H9 (cell line): ENCODE measurements at regions not wholly inside any gene's neighbourhood (a gene's known extent, or its start where the extent isn't known, plus 50 kb on each side); places are given as distances from the start of the nearest gene placed in this dataset.

Experiments used
- DNase-seq: peaks from one replicate; pipeline ENCODE4 v3.0.0-alpha.2; 2017
- H2AFZ ChIP-seq: one replicate; pipeline ENCODE4 v1.6.1; 2013; ENCODE audit warnings: mild to moderate bottlenecking, low read length, control low read depth, moderate library complexity
- H2AK5ac ChIP-seq: 2 replicates; pipeline ENCODE4 v1.6.1; 2013; ENCODE audit warnings: low read length, control low read depth, mixed read lengths; ENCODE audit not compliant: insufficient read length
- H2BK120ac ChIP-seq: one replicate; pipeline ENCODE4 v1.6.1; 2013; ENCODE audit warnings: low read depth, mild to moderate bottlenecking, low read length, control low read depth, inconsistent platforms; ENCODE audit not compliant: poor library complexity, severe bottlenecking
- H2BK12ac ChIP-seq: 2 replicates; pipeline ENCODE4 v1.6.1; 2013; ENCODE audit warnings: low read length, control low read depth, mixed read lengths, low read depth; ENCODE audit not compliant: insufficient read length
- H2BK15ac ChIP-seq: 2 replicates; pipeline ENCODE4 v1.6.1; 2013; ENCODE audit warnings: low read depth, low read length, control low read depth
- H2BK20ac ChIP-seq: one replicate; pipeline ENCODE4 v1.6.1; 2013; ENCODE audit warnings: low read depth, mild to moderate bottlenecking, low read length, control low read depth, inconsistent platforms; ENCODE audit not compliant: poor library complexity, severe bottlenecking
- H2BK5ac ChIP-seq: 2 replicates; pipeline ENCODE4 v1.6.1; 2013; ENCODE audit warnings: low read length, control low read depth, mixed read lengths; ENCODE audit not compliant: insufficient read length
- H3K14ac ChIP-seq: 2 replicates; pipeline ENCODE4 v1.6.1; 2013; ENCODE audit warnings: low read length, control low read depth; ENCODE audit not compliant: insufficient read depth
- H3K18ac ChIP-seq: 2 replicates; pipeline ENCODE4 v1.6.1; 2013; ENCODE audit warnings: low read depth, mild to moderate bottlenecking, mixed read lengths, low read length, control low read depth; ENCODE audit not compliant: insufficient read length
- H3K23ac ChIP-seq: 2 replicates; pipeline ENCODE4 v1.6.1; 2013; ENCODE audit warnings: low read length, control low read depth, mixed read lengths, low read depth; ENCODE audit not compliant: insufficient read length
- H3K23me2 ChIP-seq: 2 replicates; pipeline ENCODE4 v1.6.1; 2013; ENCODE audit warnings: low read depth, mild to moderate bottlenecking, mixed read lengths, low read length, control low read depth; ENCODE audit not compliant: insufficient read length, poor library complexity, severe bottlenecking
- H3K27ac ChIP-seq: 2 replicates; pipeline ENCODE4 v1.5.1; 2013; ENCODE audit warnings: low read length, control low read depth, mixed read lengths, low read depth; ENCODE audit not compliant: insufficient read length
- H3K27me3 ChIP-seq: 2 replicates; pipeline ENCODE4 v1.6.1; 2013; ENCODE audit warnings: low read length, control low read depth, inconsistent platforms; ENCODE audit not compliant: insufficient read depth
- H3K4ac ChIP-seq: 2 replicates; pipeline ENCODE4 v1.6.1; 2013; ENCODE audit warnings: low read depth, mild to moderate bottlenecking, control low read depth, inconsistent platforms, low read length, moderate library complexity
- H3K4me1 ChIP-seq: 2 replicates; pipeline ENCODE4 v1.6.1; 2013; ENCODE audit warnings: low read length, control low read depth, inconsistent platforms; ENCODE audit not compliant: insufficient read depth
- H3K4me2 ChIP-seq: 2 replicates; pipeline ENCODE4 v1.6.1; 2013; ENCODE audit warnings: low read length, control low read depth, mixed read lengths; ENCODE audit not compliant: insufficient read length, insufficient read depth
- H3K56ac ChIP-seq: 2 replicates; pipeline ENCODE4 v1.6.1; 2013; ENCODE audit warnings: low read depth, mild to moderate bottlenecking, mixed read lengths, low read length, control low read depth; ENCODE audit not compliant: insufficient read length
- H3K79me1 ChIP-seq: 2 replicates; pipeline ENCODE4 v1.6.1; 2013; ENCODE audit warnings: low read depth, mild to moderate bottlenecking, moderate library complexity, low read length, control low read depth, inconsistent platforms; ENCODE audit not compliant: insufficient read depth, poor library complexity, severe bottlenecking
- H3K79me2 ChIP-seq: 2 replicates; pipeline ENCODE4 v1.6.1; 2013; ENCODE audit warnings: low read length, control low read depth, inconsistent platforms; ENCODE audit not compliant: insufficient read depth
- H3K9ac ChIP-seq: 2 replicates; pipeline ENCODE4 v1.6.1; 2013; ENCODE audit warnings: low read length, control low read depth, mixed read lengths; ENCODE audit not compliant: insufficient read length; ENCODE audit errors: extremely low read depth
- H3K9me3 ChIP-seq: one replicate; pipeline ENCODE4 v1.6.1; 2013; ENCODE audit warnings: low read depth, low read length, inconsistent platforms; ENCODE audit not compliant: control insufficient read depth
- H3T11ph ChIP-seq: one replicate; pipeline ENCODE4 v1.6.1; 2013; ENCODE audit warnings: mild to moderate bottlenecking, low read length, control low read depth, inconsistent platforms
- H4K20me1 ChIP-seq: one replicate; pipeline ENCODE4 v1.6.1; 2013; ENCODE audit not compliant: control insufficient read depth, insufficient read length, insufficient read depth
- H4K5ac ChIP-seq: 2 replicates; pipeline ENCODE4 v1.6.1; 2013; ENCODE audit warnings: low read depth, mild to moderate bottlenecking, mixed read lengths, low read length, control low read depth; ENCODE audit not compliant: insufficient read length
- H4K8ac ChIP-seq: replicated peaks from 2 replicates; pipeline ENCODE4 v1.6.1; 2013; ENCODE audit warnings: low read length, control low read depth, mixed read lengths, low read depth; ENCODE audit not compliant: insufficient read length
- H4K91ac ChIP-seq: 2 replicates; pipeline ENCODE4 v1.6.1; 2013; ENCODE audit warnings: low read depth, mild to moderate bottlenecking, moderate library complexity, mixed read lengths, low read length, control low read depth; ENCODE audit not compliant: insufficient read length
- H3K27ac Mint-ChIP-seq, 3 experiments: 2 replicates in 2 of 3; 3 replicates in 1 of 3; pipeline ENCODE4 v1.8.0; 2020 to 2021; ENCODE audit warnings: mixed read lengths in 3 of 3, mild to moderate bottlenecking in 1 of 3, moderate library complexity in 1 of 3
- H3K27me3 Mint-ChIP-seq: 2 replicates; pipeline ENCODE4 v1.8.0; 2021; ENCODE audit warnings: low read depth, mild to moderate bottlenecking, moderate library complexity, mixed read lengths
- H3K36me3 Mint-ChIP-seq, 3 experiments: 2 replicates in 2 of 3; 3 replicates in 1 of 3; pipeline ENCODE4 v1.8.0; 2020 to 2021; ENCODE audit warnings: low read depth in 3 of 3, mixed read lengths in 3 of 3; ENCODE audit not compliant: insufficient read depth in 1 of 3
- H3K4me1 Mint-ChIP-seq, 2 experiments: 2 replicates each; pipeline ENCODE4 v1.8.0; 2020; ENCODE audit warnings: mixed read lengths in 2 of 2
- H3K4me3 Mint-ChIP-seq, 2 experiments: 2 replicates in 1 of 2; 3 replicates in 1 of 2; pipeline ENCODE4 v1.8.0; 2020 to 2021; ENCODE audit warnings: mild to moderate bottlenecking in 2 of 2, mixed read lengths in 2 of 2, moderate library complexity in 1 of 2
- H3K9me3 Mint-ChIP-seq, 2 experiments: 2 replicates in 1 of 2; 3 replicates in 1 of 2; pipeline ENCODE4 v1.8.0; 2020; ENCODE audit warnings: mild to moderate bottlenecking in 2 of 2, mixed read lengths in 2 of 2, moderate library complexity in 1 of 2
- CTCF ChIP-seq: fragments of 200-600 bp; sonication (generic); conservative IDR thresholded peaks from 3 replicates; pipeline ENCODE4 v1.8.0; 2021; ENCODE audit warnings: antibody characterized with exemption, mild to moderate bottlenecking
- WGBS: extraction: QIAGEN DNeasy Blood & Tissue Kit; methylation state at CpG from one replicate; pipeline ENCODE4 v1.1.7; 2013; ENCODE audit warnings: missing lambda C conversion rate, low lambda C conversion rate, mixed read lengths; ENCODE audit not compliant: insufficient read length; ENCODE audit errors: extremely low coverage; 5-methylcytosine and 5-hydroxymethylcytosine counted together

DNA sequence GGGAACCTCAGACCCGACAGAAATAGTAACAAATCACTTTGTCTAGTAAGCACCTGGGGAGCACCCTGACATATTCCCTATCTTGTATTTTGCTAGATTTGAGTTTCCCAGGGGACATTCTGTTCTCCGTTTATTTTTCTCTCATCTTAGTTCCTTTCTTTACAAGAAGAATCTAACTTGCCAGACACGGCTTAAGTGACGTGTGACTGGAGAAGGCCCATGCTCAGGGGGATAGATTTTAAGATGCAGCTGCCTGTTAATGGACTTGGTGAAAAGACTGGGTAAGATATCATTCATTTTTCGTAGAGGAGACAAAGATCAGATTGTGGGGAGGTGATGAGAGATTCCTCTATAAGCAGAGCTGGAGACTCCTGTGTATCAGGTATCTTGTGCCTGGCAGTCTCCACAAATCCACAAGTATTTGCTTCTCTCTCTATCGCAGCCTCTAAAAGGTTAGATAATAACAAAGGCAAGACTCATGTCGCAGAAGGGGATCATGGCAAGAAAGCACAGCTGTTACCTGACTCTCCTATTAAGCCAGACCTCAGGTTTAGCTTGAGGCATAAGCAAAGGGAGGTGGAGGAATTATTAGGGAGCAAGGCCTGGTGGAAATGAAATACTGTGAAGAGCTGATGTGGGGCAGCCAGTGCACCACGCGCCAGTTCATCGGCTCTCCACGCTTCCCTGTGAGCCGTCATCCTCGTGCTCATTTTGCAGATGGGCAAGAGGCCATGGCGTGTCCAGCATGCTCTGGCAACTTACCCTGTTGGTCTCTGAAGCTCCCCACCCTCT lies 347.2 kb upstream of the TNP1 start:
- Histone ChIP-seq H4K91ac (no peak overlapping the region), H2BK12ac (no peak overlapping the region), H4K20me1 (no peaks in the 10 kb centered on the region), H4K8ac (no peak overlapping the region), H3K79me2 (no peaks in the 10 kb centered on the region), H2AK5ac (no peak overlapping the region), H4K5ac (no peak overlapping the region), H3K9me3 (no peaks in the 10 kb centered on the region), H3K4ac (no peak overlapping the region), H3K27me3 (no peaks in the 10 kb centered on the region), H3K56ac (no peak overlapping the region), H2BK5ac (no peak overlapping the region), H3K23me2 (no peaks in the 10 kb centered on the region), H3K27ac (no peak overlapping the region), H3K23ac (no peak overlapping the region), H3K4me1 (peaks cover 4% of the 10 kb centered on the region; the same call in 1 of the 2 replicates), H2BK15ac (no peak overlapping the region), H3K79me1 (no peaks in the 10 kb centered on the region), H3K9ac (no peak overlapping the region), H3K4me2 (no peak overlapping the region), H2BK120ac (no peak overlapping the region), H3K18ac (no peak overlapping the region), H3T11ph (no peak overlapping the region), H3K14ac (peak overlapping the region; percentile 32; the same call in 1 of the 2 replicates), H2BK20ac (no peak overlapping the region), H2AFZ (no peak overlapping the region)
- Mint-ChIP-seq H3K4me1 (peaks cover 29 to 34% of the 10 kb centered on the region in 2 experiments), H3K36me3 (peaks cover 2 to 5% (median 3%) of the 10 kb centered on the region in 3 experiments; a peak in 5 of 7 replicates), H3K27ac (no peak overlapping the region), H3K4me3 (no peak overlapping the region), H3K9me3 (peaks cover 7 to 10% of the 10 kb centered on the region in 2 experiments), H3K27me3 (peaks cover 7% of the 10 kb centered on the region)
- no peak for DNase-seq
- WGBS, result no CpG with 5 or more reads among the region's 14 CpGs
- no peak for TF ChIP-seq CTCF
